ENCODE measurements at regions not wholly inside any gene's neighbourhood (a gene's known extent, or its start where the extent isn't known, plus 50 kb on each side); places are given as distances from the start of the nearest gene placed in this dataset.

- DNase-seq: no peak
- in situ Hi-C loops (cut with HindIII; ENCODE audit: low pct_ligation_motif_present, low pct_unique_long_range_greater_than_20kb, low sequenced_read_pairs): no loop called here
Observed at GRCh38 chr5:152907488-152908245, 502.6 kb upstream of the NMUR2 start.

DNA sequence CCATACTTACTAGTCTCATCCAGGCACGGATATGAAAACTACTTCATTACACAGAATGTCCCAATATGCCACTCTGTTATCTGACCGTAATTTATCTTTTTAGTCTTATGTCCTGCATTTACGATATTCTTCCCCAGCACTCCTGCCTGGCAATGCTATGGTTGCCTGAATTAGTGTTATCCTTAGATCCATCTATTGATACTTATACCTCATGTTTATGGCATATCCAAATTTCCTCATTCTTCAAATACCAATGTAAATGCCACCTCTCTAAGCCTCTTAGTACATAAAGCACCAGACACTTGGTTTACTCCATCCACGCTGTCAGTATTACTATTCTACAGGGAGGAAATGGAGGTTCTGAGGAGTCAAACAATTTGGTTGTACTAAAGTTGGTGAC lies 507.8 kb upstream of the NMUR2 start:
- no peak for DNase-seq
- in situ Hi-C loops (cut with HindIII; ENCODE audit: low pct_ligation_motif_present, low pct_unique_long_range_greater_than_20kb, low sequenced_read_pairs): no loop called here

DNA sequence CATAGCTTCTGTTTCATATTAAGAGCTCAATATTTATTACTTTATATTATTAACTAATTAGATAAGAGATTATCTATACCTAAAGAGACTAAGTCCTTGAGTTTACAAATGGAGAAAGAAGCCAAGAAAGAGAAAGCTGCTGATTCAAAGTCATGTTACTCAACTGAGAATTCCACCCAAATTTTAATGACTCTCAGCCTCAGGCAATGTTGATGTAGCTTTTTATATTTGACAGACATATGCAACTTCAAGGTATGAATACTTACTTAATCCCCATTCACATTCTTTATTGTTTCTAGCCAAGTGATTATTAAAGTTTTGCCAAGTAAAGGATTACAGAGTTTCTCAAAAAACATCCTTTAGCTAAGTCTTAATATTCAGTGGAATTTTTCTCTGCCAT lies 527.5 kb upstream of the NMUR2 start:
- no peak for DNase-seq
- in situ Hi-C loops (cut with HindIII; ENCODE audit: low pct_ligation_motif_present, low pct_unique_long_range_greater_than_20kb, low sequenced_read_pairs): no loop called here

GRCh38 chr5:152933056-152933455 lies 528.0 kb upstream of the NMUR2 start:
- in situ Hi-C loops (cut with HindIII; ENCODE audit: low pct_ligation_motif_present, low pct_unique_long_range_greater_than_20kb, low sequenced_read_pairs): no loop called here
- DNase-seq: no peak

- no peak for DNase-seq
- in situ Hi-C loops (cut with HindIII; ENCODE audit: low pct_ligation_motif_present, low pct_unique_long_range_greater_than_20kb, low sequenced_read_pairs): no loop called here
Observed at GRCh38 chr5:152938630-152939029, 533.6 kb upstream of the NMUR2 start.

GRCh38 chr5:152942633-152943336 lies 537.7 kb upstream of the NMUR2 start:
- in situ Hi-C loops (cut with HindIII; ENCODE audit: low pct_ligation_motif_present, low pct_unique_long_range_greater_than_20kb, low sequenced_read_pairs): no loop called here
- DNase-seq: no peak

DNA sequence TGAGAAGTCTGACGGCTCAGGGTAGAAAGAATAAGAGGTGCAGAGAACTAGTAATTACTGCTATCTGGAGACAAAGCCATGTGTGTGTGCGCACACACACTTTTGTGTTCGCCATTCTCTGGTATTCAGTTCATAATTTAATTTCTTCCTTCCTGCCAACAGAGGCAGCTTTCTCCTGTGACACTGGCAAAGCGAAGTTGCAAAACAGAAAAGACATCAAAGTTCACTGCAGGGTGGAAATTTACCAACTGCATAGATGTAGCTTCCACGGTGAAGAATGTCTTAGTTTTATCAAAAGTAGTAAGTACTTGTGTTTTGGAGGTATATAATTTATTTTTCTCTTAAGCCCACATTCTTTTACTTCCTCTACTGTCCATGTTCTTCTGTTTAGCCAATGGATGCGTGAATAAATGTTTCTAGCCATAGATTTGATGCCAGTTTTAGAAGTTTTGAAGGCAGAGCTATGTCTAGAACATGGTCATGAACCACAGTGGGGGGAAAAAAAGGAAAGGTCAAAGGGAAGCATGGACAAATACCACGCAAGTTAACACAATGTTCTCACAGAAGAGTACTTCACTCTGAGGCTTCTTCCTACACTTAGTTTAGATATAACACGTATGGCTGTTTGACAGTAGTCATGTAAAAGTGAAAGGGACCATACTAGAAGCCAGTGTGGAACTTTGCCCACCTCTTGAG lies 536.5 kb upstream of the GRIA1 start:
- no peak for DNase-seq
- in situ Hi-C loops (cut with HindIII; ENCODE audit: low pct_ligation_motif_present, low pct_unique_long_range_greater_than_20kb, low sequenced_read_pairs): no loop called here

DNA sequence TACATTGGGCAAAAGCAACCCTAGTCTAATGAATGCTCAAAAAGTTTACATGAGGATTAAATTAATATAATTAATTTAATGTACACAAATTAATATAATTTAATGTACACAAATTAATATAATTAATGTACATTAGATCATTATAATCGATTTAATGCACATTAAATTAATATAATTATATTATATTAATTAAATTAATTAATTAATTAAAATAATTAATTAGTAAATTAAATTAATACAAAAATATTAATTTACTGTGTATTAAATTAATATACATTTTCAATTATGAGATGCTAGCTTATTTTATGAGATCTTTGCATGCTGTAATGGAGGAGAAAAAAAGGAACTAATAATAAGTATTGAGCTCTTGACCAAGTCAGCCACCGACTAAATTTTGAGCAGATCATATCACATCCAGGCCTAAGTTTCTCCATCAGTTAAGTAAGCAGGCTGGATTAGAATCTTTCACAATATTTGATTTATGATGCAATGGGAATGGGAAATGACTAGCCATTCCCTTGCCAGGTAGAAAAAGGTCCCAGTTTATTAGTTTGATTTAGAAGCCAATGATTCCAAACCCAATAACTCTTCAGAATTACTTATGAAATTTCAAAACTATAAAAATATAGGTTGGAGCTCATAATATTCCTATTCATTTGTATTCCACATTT lies 533.4 kb upstream of the GRIA1 start:
- DNase-seq: no peak
- in situ Hi-C loops (cut with HindIII; ENCODE audit: low pct_ligation_motif_present, low pct_unique_long_range_greater_than_20kb, low sequenced_read_pairs): no loop called here

DNA sequence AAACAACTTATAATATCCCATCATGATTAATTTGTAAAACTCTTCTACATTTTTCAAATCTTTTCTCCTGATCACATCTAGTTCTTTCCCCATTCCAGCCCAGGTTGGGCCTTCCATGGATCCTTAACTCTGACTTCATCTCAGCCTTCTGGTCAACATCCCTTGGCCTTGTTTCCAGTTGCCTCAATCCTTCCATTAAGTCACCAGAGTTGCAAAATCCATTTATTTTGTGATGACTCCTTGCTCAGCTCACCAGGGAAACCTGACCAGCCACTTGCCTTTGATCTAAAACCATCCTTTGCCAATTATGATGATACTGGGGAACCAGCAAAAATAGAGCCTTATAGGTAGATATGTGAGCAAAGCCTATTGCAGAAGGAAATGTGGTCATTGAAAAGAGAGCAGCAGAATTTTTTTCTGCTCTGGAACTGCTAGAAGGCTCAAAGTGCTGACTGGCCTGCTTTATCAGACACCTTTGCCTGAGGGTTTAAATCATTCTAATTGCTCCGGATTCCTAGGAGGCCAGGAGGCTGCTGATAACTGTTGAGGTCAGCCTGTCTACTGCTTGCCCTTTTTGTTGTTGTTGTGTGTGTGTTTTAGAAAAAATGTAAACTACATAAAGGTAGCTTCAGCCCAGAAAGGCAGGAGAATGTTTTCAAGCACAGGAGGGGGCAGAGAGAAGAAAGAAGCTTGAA lies 512.2 kb upstream of the GRIA1 start:
- in situ Hi-C loops (cut with HindIII; ENCODE audit: low pct_ligation_motif_present, low pct_unique_long_range_greater_than_20kb, low sequenced_read_pairs): no loop called here
- DNase-seq: no peak

DNA sequence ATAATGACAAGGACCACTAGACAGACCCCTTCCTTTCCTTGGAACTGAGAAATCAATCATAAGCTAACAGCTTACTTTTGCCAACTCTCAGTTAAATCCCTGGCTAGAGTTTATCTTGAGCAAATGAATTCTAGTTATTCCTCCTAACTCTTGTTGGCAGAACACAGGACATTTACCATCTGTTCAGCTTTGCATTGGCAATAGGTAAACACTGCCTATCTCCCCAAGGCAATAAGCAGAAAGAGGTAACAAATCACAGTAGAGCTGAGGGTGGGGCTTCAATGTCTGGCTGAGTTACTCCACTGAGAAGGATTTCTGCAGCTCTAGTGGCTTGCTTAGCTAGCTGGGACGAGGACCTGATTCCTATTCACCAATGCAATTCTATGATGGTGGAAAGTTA lies 503.3 kb upstream of the GRIA1 start:
- in situ Hi-C loops (cut with HindIII; ENCODE audit: low pct_ligation_motif_present, low pct_unique_long_range_greater_than_20kb, low sequenced_read_pairs): no loop called here

DNA sequence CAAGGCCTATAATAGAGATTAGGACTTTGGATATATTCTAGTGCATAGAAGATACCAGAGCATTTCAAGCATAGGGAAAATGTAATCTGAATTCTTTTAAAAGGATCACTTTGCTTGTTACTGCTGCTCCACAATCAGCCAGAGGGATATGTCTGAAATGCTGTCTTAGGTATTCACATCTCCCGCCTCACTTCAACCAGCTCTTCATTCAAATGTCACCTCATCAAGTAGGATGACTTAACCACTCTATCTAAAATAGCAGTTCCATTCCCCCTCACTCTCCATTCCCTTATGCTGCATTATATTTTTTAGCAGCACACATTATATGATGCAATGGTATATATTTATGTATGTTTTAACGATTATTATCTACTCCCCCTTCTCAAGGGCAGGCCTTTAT lies 500.3 kb upstream of the GRIA1 start:
- DNase-seq: no peak
- in situ Hi-C loops (cut with HindIII; ENCODE audit: low pct_ligation_motif_present, low pct_unique_long_range_greater_than_20kb, low sequenced_read_pairs): no loop called here

More for the DNA sequence above, 503.3 kb upstream of the GRIA1 start:
- no peak for DNase-seq

DNA sequence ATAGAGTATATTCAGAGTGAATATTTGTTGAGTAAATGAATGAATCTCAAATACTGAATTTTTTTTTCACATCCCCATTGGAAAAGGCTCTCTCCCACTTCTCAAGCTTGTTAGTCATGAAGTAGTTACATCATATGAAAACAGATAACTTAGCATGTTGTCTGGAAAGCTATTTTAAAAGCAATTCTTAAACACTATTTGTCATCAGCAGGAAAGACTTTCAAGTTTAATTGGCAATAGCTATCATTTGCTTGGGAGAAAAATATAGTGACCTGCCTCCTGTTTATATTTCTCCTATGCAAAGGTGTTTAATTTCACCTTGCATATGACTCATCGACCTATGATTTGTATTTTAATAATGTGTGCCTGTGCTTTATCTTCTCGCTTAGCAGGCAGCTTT lies 499.8 kb upstream of the GRIA1 start:
- in situ Hi-C loops (cut with HindIII; ENCODE audit: low pct_ligation_motif_present, low pct_unique_long_range_greater_than_20kb, low sequenced_read_pairs): no loop called here
- no peak for DNase-seq

DNA sequence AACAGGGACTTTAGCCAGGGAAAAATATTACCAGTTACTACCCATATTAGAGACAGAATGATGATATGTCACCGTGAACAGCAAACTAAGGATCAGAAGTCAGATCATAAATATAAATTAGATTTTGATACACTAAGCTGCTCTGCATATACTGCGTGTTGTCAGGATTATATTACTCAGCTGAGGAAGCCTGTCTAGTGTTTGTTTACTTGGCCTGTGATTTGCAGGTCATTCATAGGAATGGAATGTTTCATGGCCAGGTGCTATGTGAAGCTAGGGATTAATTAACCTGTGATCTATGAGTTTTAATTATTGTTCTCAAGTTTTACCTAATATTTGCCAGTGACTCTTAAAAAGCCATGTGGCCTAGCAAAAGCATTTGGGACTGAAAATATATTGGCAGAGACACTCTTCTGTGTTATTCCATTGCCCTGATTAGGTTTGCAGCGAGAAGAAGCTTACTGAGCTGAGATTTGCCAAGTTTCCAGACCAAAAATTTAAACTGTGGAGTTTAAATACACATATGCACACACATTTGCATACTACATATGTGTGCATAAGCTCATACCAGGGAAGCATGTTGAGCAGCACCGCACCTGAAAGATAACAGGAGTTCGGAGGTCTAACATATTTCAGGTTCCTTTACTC lies 496.3 kb upstream of the GRIA1 start:
- no peak for DNase-seq

DNA sequence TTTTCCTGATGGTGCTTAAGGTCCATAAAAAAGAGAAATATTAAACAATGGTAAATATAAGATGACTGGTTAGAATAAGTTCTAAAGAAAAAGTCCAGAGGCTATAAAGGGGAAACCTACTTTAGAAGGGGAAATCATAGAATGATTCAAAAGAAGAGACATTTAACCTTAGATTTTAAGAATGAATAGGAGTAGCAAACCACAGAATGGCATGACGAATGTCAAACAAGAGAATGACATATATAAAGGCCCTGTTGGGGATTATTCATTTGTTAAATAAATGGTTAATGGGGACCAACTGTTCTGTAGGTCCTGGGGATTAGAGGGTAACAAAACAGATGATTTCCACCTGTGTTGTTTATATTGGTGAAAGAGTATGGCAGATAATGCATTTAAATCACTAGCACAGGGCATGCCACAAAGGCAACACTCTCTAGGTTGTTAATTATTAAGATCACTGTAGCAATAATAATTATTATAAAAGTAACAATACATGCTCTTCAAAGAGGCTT lies 495.2 kb upstream of the GRIA1 start:
- in situ Hi-C loops (cut with HindIII; ENCODE audit: low pct_ligation_motif_present, low pct_unique_long_range_greater_than_20kb, low sequenced_read_pairs): no loop called here
- no peak for DNase-seq

More for the DNA sequence above, 496.3 kb upstream of the GRIA1 start:
- in situ Hi-C loops (cut with HindIII; ENCODE audit: low pct_ligation_motif_present, low pct_unique_long_range_greater_than_20kb, low sequenced_read_pairs): no loop called here

DNA sequence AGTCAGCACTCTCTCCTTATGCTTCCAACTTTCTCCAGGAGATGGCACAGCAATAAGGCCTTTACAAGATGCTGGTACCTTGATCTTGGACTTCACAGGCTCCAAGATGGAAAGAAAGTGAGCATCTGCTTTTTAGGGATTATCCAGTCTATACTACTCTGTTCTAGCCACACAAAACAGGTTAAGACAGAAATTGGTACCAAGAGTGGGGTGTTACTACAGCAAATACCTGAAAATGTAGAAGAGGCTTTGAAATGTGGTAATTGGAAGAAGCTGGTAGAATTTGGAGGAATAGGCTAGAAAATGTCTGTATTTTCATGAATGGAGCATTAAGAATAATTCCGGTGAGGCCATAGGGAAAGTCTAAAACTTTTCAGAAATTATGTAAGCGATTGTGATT lies 484.8 kb upstream of the GRIA1 start:
- DNase-seq: no peak
- in situ Hi-C loops (cut with HindIII; ENCODE audit: low pct_ligation_motif_present, low pct_unique_long_range_greater_than_20kb, low sequenced_read_pairs): no loop called here

GRCh38 chr5:153006681-153007080 lies 483.8 kb upstream of the GRIA1 start:
- in situ Hi-C loops (cut with HindIII; ENCODE audit: low pct_ligation_motif_present, low pct_unique_long_range_greater_than_20kb, low sequenced_read_pairs): no loop called here
- DNase-seq: no peak

DNA sequence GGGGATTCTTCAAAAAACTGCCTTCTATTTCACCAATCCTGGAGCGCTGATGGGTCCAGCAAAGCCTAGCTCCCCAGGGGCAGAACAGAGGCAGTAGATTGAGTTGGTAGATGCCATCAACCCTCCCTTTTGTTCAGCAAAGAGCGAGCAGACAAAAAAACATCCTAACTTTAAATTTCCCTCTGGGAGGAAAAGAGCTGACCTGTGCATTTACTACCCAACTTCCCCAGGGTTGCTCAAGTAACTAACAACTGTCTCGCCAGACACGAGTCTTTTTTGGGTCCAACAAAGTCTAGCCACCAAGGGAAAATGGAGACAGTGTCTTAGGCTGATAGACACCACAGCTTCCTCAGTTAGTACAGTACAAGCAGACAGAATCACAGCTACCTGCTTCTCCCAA lies 476.3 kb upstream of the GRIA1 start:
- in situ Hi-C loops (cut with HindIII; ENCODE audit: low pct_ligation_motif_present, low pct_unique_long_range_greater_than_20kb, low sequenced_read_pairs): no loop called here
- DNase-seq: no peak

DNA sequence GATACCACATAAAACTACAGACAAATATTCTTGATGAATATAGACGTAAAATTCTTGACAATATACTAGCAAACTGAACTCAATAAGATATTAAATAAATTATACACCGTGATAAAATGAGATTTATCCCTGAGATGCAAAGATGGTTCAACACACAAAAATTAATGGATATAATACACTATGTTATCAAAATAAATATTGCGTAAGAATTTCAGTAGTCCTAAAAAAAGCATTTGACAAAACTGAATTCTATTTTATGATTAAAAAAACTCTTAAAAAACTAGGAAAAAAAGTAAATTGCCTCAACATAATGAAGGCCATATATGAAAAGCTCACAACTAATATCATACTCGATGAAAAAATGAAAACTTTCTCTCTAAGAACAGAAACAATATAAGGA lies 472.3 kb upstream of the GRIA1 start:
- no peak for DNase-seq
- in situ Hi-C loops (cut with HindIII; ENCODE audit: low pct_ligation_motif_present, low pct_unique_long_range_greater_than_20kb, low sequenced_read_pairs): no loop called here
